ENCODE measurements at regions not wholly inside any gene's neighbourhood (a gene's known extent, or its start where the extent isn't known, plus 50 kb on each side); places are given as distances from the start of the nearest gene placed in this dataset.

DNA sequence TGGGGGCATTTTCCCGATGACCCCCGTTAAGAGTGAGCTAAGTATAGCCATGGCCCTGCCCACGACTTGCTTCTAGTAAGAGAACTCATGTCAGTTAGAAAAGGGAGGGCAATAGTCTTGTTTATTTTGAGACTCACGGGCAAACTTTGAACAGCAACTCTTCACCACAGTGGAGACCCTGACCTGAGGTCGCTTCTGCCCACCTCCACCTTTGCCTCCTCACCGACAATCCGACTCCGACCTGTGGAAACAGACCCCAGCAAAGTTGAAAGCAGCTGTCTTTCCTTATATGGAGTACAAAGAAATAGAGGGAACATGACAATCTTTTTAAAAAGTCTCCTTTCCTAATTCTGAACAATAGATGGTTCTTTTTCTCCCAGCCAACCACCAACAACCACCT lies 155.0 kb upstream of the GCFC2 start:
- Histone ChIP-seq H3K4me2 (ENCODE audit: insufficient read depth, low read length) (no peak overlapping the region), H3K4me1 (ENCODE audit: control insufficient read depth, extremely low read depth, insufficient read depth, low read length) (no peaks in the 10 kb centered on the region), H3K79me2 (ENCODE audit: control insufficient read depth, insufficient read depth, low read length) (no peaks in the 10 kb centered on the region), H3K27me3 (ENCODE audit: control insufficient read depth in 2 of 2, insufficient read depth in 2 of 2, low read length in 2 of 2) (no peaks in the 10 kb centered on the region), H4K20me1 (replicated peaks; ENCODE audit: control insufficient read depth, extremely low read depth, insufficient read depth, low read length) (no peaks in the 10 kb centered on the region), H2AFZ (ENCODE audit: low read depth, low read length) (no peak overlapping the region), H3K36me3 (ENCODE audit: control insufficient read depth in 2 of 2, extremely low read depth in 1 of 2, insufficient read depth in 2 of 2, low read length in 2 of 2) (no peaks in the 10 kb centered on the region), H3K9ac (replicated peaks; ENCODE audit: extremely low read depth, insufficient read depth, low read length) (no peak overlapping the region), H3K9me3 (replicated peaks; ENCODE audit: control insufficient read depth, insufficient read depth, low read length) (no peaks in the 10 kb centered on the region), H3K4me3 (replicated peaks in 1 of 3; ENCODE audit: insufficient read depth in 1 of 3, low read depth in 1 of 3, low read length in 3 of 3) (no peak overlapping the region), H3K9me1 (replicated peaks; ENCODE audit: control insufficient read depth, extremely low read depth, insufficient read depth, low read length) (no peaks in the 10 kb centered on the region), H3K27ac (ENCODE audit: insufficient read depth, low read depth, low read length) (no peak overlapping the region)
- no TSS peak for BruUV-seq (replicated peaks)
- dilution Hi-C loops (cut with MboI; ENCODE audit: extremely low pct_ligation_motif_present, low sequenced_read_pairs): no loop called here
- no peak for DNase-seq (ENCODE audit: low read depth, low spot score)
- TF ChIP-seq POLR2A (IDR thresholded peaks at IDR 0.05; ENCODE audit: low read depth, low read length) (no peak), FOS (IDR thresholded peaks at IDR 0.05; ENCODE audit: borderline replicate concordance, insufficient read depth, low read length) (no peak), JUN (IDR thresholded peaks at IDR 0.05; ENCODE audit: borderline replicate concordance, insufficient read depth, insufficient read length, low read depth) (no peak), POLR2AphosphoS5 (IDR thresholded peaks at IDR 0.05; ENCODE audit: insufficient read depth, low read depth, low read length) (no peak), GATA2 (IDR thresholded peaks at IDR 0.05; ENCODE audit: insufficient read depth, insufficient read length, low read depth, low read length) (no peak), EZH2 (IDR thresholded peaks at IDR 0.05; ENCODE audit: borderline replicate concordance, low read depth, low read length, severe bottlenecking) (no peak), MYC (IDR thresholded peaks at IDR 0.05; ENCODE audit: low read depth, low read length) (no peak)
- TF ChIP-seq, protein P1, sequence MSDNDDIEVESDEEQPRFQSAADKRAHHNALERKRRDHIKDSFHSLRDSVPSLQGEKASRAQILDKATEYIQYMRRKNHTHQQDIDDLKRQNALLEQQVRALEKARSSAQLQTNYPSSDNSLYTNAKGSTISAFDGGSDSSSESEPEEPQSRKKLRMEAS (IDR thresholded peaks at IDR 0.05; ENCODE audit: insufficient read depth, insufficient read length): no peak
- TF ChIP-seq, protein P2, sequence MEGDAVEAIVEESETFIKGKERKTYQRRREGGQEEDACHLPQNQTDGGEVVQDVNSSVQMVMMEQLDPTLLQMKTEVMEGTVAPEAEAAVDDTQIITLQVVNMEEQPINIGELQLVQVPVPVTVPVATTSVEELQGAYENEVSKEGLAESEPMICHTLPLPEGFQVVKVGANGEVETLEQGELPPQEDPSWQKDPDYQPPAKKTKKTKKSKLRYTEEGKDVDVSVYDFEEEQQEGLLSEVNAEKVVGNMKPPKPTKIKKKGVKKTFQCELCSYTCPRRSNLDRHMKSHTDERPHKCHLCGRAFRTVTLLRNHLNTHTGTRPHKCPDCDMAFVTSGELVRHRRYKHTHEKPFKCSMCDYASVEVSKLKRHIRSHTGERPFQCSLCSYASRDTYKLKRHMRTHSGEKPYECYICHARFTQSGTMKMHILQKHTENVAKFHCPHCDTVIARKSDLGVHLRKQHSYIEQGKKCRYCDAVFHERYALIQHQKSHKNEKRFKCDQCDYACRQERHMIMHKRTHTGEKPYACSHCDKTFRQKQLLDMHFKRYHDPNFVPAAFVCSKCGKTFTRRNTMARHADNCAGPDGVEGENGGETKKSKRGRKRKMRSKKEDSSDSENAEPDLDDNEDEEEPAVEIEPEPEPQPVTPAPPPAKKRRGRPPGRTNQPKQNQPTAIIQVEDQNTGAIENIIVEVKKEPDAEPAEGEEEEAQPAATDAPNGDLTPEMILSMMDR (IDR thresholded peaks at IDR 0.05; ENCODE audit: extremely low read depth in 1 of 2, insufficient read depth in 1 of 2, low read depth in 1 of 2, low read length in 2 of 2): no peak
- FAIRE-seq: no peak
- ChIA-PET CTCF (no interaction called here), POLR2A (no interaction called here)
- intact Hi-C loops (cut with micrococcal nuclease): no loop called here

Measured in endothelial cell of umbilical vein (primary cell).